HG02943 (cell line): ENCODE measurements at regions not wholly inside any gene's neighbourhood (a gene's known extent, or its start where the extent isn't known, plus 50 kb on each side); places are given as distances from the start of the nearest gene placed in this dataset.
A peak's percentile ranks its signal among the peaks of the same experiment; 100 is the strongest.

Experiments
- ATAC-seq: cut with Tn5 transposase; IDR thresholded peaks from one replicate; pipeline ENCODE4 v1.9.1; 2021; ENCODE audit warnings: mild to moderate bottlenecking, low read depth, moderate library complexity; ENCODE audit not compliant: unreplicated experiment

DNA sequence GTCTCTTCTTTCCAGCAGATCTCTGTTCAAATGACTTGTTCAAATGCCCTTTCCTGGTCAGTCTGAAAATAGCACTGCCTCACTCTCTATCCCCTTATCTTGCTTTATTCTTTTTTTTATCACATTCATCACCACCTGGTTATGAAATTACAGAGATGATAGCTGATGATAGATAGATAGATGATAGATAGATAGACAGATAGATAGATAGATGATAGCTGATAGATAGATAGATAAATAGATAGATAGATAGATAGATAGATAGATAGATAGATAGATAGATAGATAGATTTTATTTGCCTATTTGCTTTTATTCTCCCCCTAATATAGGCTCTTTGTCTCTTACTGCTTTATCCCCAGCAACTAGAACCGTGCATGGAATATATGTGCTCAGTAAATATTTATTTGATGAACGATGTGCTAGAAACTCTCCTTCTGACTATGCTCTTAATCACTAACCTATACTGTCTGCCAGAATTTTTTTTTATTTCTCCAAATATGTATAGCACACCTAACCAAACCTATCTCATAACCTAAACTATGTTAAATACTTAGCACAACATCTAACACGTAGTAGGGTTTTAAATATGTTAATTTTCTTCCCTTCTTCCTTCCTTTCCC, 372.8 kb upstream of the DUSP10 start:
- no peak for ATAC-seq

DNA sequence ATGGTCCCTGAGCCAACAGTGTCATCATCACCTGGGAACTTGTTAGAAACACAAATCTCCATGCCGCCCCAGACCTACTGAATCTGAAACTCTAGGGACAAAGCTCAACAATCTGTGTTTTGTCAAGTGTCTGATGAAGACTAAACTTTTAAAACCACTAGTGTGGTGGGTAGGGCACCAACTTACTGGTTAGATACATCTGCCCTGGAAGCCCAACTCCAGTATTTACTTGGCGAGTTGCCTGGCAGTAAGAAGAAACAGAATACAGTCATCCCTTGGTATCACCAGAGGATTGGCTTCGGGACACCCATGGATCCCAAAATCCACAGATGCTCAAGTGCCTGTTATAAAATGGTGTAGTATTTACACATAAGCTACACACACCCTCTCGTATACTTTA, 367.9 kb upstream of the DUSP10 start:
- ATAC-seq: no peak

DNA sequence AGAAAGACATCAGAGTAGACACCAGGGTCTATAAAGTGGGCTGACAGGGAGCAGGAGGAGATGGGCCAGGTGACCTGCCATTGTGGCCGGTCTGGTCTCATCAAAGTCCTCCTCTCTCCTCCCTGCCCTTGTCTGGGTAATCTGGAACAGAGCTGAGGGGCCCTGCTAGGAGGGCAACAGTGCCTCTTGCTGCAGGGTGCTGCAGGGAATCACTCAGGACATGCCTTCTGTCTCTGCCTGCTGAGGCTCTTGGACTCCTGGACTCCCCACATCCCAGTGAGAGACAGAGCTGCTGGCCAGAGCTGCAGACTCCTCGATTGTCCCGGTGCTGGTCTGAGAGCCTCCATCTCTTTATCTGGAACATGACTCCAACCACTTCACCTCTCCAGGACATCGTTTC, 366.1 kb upstream of the DUSP10 start:
- no peak for ATAC-seq

DNA sequence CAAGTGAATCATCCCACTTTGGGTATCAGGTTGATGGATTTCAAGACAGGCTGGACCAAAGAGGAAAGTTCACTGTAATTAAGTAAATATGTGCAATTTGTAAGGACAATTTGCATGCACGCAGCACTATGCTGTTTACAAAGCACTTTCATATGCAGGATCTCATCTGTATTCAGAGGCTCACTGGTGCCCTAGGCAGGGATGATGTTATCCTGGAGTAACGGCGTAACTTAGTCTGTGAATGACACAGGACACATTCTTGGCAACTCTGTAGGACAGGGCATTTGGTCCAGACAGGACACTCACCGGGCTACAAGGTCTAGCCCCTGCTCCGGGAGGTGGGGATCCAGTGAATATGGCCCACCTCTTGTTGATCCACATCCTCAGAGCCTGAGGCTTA, 365.4 kb upstream of the DUSP10 start:
- ATAC-seq: no peak

DNA sequence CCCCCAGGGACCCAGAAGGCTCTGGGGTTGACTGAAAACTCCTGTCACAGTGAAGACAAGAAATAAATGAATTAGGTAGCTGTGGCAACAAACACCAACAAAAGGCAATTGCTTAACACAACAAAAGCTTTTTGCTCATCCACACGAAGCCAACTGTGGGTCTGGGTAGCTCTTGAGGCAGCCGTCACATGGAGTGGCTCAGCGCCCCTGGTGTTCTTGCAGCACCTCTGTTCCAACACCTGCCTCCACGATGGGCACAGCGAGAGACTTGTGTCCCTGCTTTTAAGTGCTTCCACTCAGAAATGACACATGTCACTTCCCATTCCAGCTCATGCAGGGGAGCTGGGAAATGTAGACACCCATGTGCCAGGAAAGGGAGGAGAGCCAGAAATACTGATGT, 364.5 kb upstream of the DUSP10 start:
- ATAC-seq: no peak

DNA sequence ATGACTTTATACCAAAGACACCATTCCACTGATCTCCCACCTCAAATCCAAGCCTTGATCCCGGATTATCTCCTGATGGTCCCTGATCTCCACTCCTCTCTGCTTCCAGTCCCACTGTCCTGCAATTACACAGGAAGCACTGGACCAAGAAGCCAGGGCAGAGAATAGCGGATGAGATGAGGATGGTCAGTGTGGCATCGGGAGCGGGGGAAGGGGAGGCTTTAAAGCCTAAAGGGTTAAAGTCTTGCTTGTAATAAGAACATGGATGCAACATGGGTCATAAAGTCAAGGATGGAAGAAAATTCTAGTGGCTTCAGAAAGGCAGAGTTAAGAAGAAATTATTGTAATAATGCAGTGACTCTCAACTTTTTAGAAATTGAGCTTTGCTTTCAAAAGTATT, 364.0 kb upstream of the DUSP10 start:
- no peak for ATAC-seq

DNA sequence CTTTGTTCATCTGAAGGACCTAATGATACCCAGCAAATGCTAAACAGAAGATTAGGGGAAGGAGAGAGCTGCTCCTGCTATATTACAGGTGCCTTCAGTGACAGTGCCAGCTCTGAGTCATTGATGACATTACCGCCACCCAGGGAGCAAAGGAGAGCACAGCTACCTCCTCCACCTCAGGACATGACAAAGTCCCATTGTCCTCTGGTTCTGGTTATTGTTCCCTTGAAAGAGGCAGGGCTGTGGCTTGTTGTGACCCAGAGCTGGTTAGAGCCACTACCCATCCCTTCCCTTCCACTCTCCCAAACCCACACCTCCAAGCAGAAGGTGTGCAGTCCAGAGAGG, 363.5 kb upstream of the DUSP10 start:
- no peak for ATAC-seq

DNA sequence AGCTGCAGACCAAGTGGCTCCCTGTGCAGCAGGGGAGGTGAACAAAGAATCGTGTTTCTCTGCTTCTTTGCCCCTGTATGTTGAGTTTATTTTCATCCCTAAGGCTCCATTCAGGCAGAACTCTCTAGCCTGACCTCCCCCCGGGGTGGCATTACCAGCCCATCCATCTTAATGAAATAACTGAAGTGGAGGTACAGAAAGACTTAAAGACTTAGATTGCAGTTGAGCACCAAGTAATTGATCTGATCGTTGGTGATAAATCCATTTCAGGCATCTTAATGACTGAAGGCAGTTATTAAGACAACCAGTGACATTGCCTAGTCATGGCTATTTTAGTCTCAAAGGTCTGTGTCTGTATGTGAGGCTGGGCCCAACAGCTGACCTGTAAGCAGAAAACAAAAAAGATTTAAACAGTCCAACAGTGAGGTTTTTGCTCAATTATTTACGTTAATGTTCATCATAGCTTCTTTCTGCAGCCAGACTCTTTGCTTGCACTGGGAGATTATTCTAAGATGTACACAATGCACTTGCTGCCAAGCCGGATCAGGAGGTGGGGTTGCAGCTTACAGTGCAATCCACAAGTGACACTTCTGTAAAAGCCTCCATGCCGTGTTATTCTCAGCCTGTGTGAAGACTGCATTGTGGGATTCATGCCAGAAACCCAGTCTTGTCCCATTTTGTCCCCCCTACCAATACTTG, 363.0 kb upstream of the DUSP10 start:
- ATAC-seq: no peak

DNA sequence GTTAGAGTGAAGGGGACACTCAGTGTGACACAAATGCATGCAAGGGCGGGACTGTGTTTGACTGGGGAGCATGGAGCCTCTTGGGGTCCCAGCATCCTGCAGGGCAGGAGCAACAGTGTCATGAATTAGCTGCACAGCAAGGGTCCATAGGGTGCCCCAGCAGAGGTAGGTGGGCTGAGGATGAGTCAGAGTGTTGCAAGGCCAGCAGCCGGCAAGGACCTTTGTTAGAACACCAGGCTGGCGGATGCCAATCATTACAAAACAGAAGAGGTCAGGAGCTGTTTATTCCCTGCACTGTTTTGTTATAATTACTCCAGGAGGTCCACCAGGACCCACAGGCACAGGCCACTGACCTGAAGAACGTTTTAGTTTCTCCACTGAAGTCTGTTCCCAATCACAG, 362.2 kb upstream of the DUSP10 start:
- no peak for ATAC-seq

DNA sequence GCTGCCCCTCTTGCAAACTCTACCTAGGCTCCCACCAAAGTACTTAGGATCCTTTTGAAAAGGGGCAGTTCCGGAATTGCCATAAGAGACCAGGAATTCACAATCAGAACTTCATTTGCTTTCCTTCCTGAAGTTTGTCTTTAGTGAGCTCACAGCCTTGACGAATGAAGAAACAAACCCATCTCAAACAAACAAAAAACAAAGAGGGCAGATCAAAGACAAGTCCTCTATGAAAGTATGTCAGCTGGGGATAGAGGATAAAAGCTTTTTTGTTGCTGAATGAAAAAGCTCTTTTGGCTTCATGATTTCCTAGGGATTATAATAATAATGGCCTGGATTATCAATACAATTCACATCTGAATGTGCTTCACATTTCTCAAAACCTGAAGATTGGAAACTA, 357.9 kb upstream of the DUSP10 start:
- ATAC-seq: no peak

DNA sequence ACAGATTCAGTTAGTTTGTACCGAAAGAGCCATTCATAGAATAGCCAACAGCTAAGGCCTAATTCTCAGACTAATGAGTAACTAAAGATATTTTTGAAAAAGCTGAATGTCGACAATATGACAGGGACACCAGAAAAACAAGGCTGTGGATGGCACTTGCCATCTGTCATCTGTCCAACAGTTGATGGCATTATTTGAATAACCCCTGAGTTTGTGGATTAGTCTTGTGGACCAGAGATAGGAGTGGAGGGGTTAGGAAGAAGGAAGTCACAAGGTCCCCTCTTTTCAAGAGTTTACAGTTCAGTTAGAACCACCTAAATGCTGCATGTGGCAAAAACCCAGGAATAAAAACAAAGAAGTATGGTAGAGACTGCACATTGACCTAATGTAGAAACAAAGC, 356.5 kb upstream of the DUSP10 start:
- ATAC-seq: no peak

DNA sequence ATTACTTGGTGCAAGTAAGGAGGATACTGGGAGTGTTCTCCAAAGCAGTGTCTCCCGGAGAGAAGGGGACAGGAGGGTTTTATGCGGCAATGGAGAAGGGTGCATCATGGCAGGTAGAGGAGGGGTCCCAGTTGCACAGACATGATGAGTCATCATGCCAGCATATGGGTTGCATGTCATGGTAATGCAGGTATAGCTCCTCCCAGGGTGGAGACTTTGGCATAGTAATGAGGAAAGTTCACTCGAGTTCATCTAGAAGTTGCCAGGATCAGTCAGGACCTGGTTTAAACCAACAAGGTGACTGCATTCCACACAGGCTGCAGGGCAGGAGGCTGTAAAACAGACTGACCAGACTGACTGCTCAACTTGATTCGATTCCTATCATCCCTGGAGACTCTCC, 355.7 kb upstream of the DUSP10 start:
- no peak for ATAC-seq

DNA sequence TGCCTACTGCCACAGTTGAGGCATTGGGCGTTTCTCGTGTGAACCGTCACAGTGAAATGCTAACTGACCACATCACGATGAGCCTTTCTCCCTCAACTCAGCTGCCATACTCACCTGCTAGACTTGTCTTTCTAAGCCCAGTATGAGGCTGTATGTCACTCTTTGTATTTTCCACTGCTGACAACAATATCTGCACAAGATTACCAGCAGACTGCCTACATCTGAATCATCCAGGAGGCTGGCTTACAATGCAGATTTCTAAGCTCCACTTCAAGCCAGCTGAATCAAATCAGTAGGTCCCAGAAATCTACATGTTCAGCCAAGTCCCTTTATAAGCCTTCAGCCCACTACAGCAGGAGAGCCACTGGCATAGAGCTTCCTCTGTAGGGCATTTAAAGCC, 355.0 kb upstream of the DUSP10 start:
- ATAC-seq: no peak

DNA sequence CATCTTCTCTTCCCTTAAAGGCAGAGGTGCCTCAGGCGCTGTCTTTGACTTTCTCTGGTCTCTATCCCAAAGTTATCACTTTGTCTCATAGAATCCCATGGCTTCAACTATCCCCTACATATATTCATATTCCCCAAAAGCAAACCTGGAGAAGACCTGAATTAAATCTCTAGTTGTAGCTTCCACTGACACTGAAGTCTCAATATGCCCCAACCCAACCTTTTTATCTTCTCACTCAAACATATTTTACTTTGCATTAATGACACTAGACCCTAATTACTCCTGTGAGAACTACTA, 354.5 kb upstream of the DUSP10 start:
- ATAC-seq: no peak

DNA sequence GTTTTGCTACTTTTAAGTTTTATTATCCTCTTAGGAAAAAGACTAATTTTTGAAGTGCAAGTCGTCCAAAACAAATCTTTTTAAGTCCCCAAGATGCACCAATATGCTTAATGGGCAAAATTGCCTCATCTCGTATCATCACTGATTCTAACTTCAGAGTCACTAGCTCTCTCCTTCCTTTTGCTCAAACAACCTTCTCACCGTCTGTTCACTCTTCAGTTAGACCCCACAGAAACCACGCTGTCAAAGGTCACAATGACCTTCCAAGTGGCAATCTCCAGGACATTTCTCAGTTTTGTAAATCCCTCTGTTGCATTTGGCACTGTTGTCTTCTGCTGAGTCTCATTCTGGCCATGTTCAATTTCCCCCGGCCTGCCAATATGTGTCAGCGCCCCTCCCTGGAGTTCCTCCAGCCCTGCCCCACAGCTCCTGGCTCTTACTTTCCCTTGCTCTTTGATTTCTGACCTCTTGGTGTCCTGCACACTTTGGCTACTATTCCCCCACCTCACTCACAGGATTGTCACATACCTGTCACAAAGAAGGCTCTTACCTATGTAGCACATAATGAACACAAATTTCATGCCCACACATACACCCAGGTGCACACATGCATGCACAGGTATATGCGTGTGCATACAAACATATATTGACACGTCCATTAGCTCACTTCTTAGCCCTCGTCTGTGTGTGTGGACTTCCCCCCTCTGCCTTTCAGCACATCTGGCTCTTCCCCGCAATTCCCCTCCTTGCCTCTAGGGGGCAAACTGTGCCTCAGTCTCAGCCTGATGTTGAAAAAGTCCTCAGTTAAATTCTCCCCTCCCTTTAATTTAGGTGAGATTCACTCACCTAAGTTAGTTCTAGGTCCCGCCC, 354.0 kb upstream of the DUSP10 start:
- ATAC-seq: peak; percentile 66

DNA sequence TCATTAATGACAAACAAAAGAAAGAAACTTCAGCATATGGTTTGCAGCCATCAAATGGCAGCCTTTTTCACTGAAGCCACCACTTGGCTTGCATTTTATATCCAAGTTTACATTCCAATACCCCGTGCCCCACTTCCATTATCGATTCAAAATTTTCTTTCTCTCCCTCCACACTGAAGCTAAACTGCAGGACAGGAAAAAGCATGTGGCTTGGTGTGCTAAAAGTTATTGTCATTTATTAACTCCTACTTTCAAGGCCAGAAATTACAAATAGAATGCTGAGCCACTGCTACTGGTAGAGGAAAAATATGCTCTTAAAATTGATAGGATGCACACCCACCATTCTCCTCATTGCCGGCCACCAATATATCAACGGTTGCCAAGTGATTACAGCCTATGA, 351.6 kb upstream of the DUSP10 start:
- ATAC-seq: no peak

DNA sequence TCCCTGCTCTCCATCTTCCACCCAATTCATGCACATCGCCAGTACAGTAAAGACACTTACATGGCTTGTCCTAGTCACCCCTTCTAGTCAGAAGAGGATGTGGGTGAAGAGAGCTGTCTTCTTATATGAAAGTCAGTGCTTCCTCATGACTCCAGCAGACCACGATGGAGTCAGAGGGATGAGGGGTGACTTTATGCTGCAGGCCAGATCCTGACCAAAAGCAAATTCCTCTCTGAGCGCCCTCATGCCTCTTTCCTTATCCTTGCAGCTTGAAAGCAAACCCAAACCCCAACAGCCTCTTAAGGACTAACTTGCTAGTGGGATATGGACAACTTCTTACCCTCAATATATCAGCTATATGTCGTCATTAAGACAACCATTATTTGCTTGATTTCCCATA, 348.2 kb upstream of the DUSP10 start:
- no peak for ATAC-seq

DNA sequence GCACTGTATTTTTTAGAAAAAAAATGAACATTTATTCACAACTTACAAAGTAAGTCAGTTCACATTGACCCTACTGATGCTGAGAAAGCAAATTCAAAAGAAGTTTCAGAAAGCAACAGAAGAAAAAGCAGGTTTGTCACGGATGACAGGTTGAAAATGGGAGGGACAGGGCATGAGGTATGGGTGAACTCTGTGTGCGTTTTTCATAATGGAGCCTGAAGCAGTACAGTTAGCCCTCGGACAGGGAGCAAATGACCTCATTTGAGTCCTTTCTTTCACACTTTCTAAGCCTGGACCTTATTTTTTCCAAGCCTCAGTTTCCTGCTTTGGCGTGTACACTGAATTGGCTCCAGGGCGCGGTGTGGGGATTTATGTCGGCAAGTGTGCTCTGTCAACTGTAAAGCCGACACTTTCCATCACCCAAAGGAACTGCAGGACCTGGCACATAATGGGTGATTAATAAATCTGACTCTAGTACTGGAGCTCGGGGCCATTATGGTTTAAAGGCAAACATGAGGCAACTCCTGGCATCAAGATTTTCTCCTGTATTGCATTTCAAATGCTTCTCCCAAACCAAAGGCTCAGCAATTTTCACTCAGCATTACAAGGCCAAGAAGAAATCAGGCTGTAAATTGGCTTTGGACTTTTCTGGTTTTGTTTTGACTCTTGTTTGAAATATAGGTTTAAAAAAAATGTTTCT, 345.5 kb upstream of the DUSP10 start:
- no peak for ATAC-seq

DNA sequence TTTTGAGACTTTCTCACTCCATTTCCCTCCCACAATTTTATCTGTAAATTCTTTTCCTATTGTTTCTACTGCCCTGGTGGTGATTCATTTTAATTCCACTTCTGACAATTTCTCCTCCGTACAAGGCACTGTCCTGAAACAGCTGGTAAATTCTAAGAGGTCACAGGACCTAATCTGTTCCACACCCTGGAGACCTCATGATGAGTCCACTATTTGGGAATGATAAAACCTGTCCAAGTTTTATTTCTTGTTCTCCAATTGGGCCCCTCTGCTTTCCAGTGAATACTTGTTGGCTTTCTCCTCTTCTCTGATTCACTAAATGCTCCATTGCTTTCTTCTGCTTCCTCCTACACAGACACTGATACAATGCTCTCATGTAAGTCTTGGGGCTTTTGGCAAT, 343.1 kb upstream of the DUSP10 start:
- ATAC-seq: no peak

DNA sequence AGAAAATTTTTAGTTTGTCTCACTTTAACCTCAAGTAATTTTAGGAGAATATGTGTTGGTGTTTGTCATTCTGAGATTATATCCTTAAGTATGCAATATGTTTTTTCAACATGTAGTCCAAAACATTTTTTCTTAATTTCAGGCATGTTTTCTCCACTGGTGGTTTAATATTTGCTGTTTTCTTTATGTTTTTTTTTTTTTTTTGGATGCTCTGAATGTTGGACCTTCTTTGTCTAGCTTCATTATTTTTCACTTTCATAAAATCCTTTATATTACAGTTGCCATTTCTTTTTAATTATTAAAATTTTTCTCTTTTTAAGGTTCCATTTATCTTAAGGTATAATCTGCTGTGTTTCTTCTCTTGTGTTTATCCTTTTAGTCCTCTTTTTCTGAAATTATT, 342.2 kb upstream of the DUSP10 start:
- no peak for ATAC-seq

DNA sequence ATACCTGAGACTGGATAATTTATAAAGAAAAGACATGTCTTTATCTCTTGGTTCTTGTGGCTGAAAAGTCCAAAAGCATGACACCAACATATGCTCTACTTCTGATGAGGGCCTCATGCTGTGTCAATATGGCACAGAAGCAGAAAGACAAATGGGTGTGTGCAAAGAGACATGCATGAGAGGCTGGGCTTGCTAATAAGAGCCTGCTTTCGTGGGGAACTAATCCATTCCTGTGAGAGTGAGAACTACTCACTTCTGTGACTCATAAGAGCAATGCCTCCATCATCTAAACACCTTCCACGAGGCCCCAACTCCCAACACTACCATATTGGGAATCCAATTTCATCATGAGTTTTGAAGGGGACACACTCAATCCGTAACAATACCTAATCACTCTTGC, 340.0 kb upstream of the DUSP10 start:
- ATAC-seq: no peak
